HepG2 (cell line): ENCODE measurements at regions not wholly inside any gene's neighbourhood (a gene's known extent, or its start where the extent isn't known, plus 50 kb on each side); places are given as distances from the start of the nearest gene placed in this dataset.

Source experiments
- ATAC-seq: fragments of 200-7000 bp; cut with Tn5 transposase; 3 replicates; pipeline ENCODE4 v1.9.1; 2020; ENCODE audit warnings: mild to moderate bottlenecking, moderate library complexity
- BruUV-seq: library from RNA; stranded (reverse); fragments of 400-500 nt; replicated peaks from 2 replicates; lab custom pipeline; 2021; lab: Mats Ljungman, UMichigan
- CTCF ChIA-PET: fragments of 300-600 bp; formaldehyde crosslinking; extraction: SDS; loops from one replicate; lab custom pipeline; 2021; ENCODE audit warnings: low total read pairs, inconsistent platforms, low intra/inter-chr PET ratio; lab: Yijun Ruan, JAX
- POLR2A ChIA-PET: fragments of 350-600 bp; sonication (Branson Sonifier 250); formaldehyde crosslinking; loops from one replicate; lab custom pipeline; 2020; ENCODE audit warnings: antibody characterized with exemption, inconsistent platforms; lab: Yijun Ruan, JAX
- DNase-seq: peaks from one replicate; pipeline ENCODE4 v3.0.0-alpha.2; 2015; ENCODE audit warnings: low spot score
- FAIRE-seq: peaks from 3 replicates; lab custom pipeline; 2011; peaks lifted over from hg19 to GRCh38; lab: Jason Lieb, UNC
- H2AFZ ChIP-seq: one replicate; pipeline ENCODE4 v1.6.1; 2011; ENCODE audit warnings: low read length, inconsistent platforms
- H3K27ac ChIP-seq: fragments of 300-600 bp; 3 replicates; pipeline ENCODE4 v1.8.0; 2011; ENCODE audit warnings: mixed run types, mild to moderate bottlenecking, mixed read lengths, low read length, inconsistent platforms; ENCODE audit not compliant: insufficient read depth; ENCODE audit errors: extremely low read length
- H3K27me3 ChIP-seq, 2 experiments: fragments of 200-600 bp in 1 of 2; 2 replicates in 1 of 2; 3 replicates in 1 of 2; pipeline versions ENCODE4 v1.6.0 to v1.8.0; 2011; ENCODE audit warnings: low read length in 2 of 2, mild to moderate bottlenecking in 2 of 2, moderate library complexity in 2 of 2, inconsistent platforms in 1 of 2; ENCODE audit not compliant: insufficient read depth in 2 of 2, control insufficient read depth in 1 of 2
- H3K36me3 ChIP-seq, 2 experiments: fragments of 200-600 bp in 1 of 2; replicated peaks in 1 of 2; 2 replicates in 1 of 2; 3 replicates in 1 of 2; pipeline versions ENCODE4 v1.5.1 to v1.8.0; 2011; ENCODE audit warnings: low read length in 2 of 2, inconsistent platforms in 1 of 2; ENCODE audit not compliant: insufficient read depth in 2 of 2, control insufficient read depth in 1 of 2
- H3K4me1 ChIP-seq: 2 replicates; pipeline ENCODE4 v1.5.1; 2012; ENCODE audit warnings: low read length, inconsistent platforms; ENCODE audit not compliant: insufficient read depth
- H3K4me2 ChIP-seq: 2 replicates; pipeline ENCODE4 v1.6.0; 2011; ENCODE audit warnings: low read depth, low read length, inconsistent platforms
- H3K4me3 ChIP-seq, 3 experiments: fragments of 200-600 bp in 1 of 3; sonication (generic), shearing (Covaris generic) in 1 of 3; replicated peaks in 1 of 3; 2 replicates each; pipeline ENCODE4 v1.5.1; 2011 to 2016; ENCODE audit warnings: low read length in 3 of 3, inconsistent platforms in 2 of 3, low read depth in 2 of 3, mild to moderate bottlenecking in 2 of 3, control low read depth in 1 of 3, mixed read lengths in 1 of 3; ENCODE audit not compliant: insufficient read depth in 1 of 3
- H3K79me2 ChIP-seq: one replicate; pipeline ENCODE4 v1.6.1; 2011; ENCODE audit warnings: low read length, inconsistent platforms; ENCODE audit not compliant: insufficient read depth
- H3K9ac ChIP-seq: 2 replicates; pipeline ENCODE4 v1.6.0; 2011; ENCODE audit warnings: mild to moderate bottlenecking, low read depth, low read length, inconsistent platforms; ENCODE audit not compliant: insufficient read depth
- H3K9me3 ChIP-seq: 2 replicates; pipeline ENCODE4 v1.5.1; 2012; ENCODE audit warnings: mild to moderate bottlenecking, low read length
- H4K20me1 ChIP-seq: 2 replicates; pipeline ENCODE4 v1.6.0; 2011; ENCODE audit warnings: inconsistent platforms, mild to moderate bottlenecking, low read length, moderate library complexity; ENCODE audit not compliant: insufficient read depth
- BORCS8-MEF2B ChIP-seq: sonication (generic); formaldehyde crosslinking; IDR thresholded peaks from 2 replicates; pipeline ENCODE4 v1.8.0; 2022; ENCODE audit warnings: mild to moderate bottlenecking, missing genetic modification reagents
- FOXA3 ChIP-seq: IDR thresholded peaks from 2 replicates; pipeline ENCODE4 v1.6.1; 2016; ENCODE audit warnings: missing genetic modification reagents, missing compliant biosample characterization
- HNF4G ChIP-seq, 2 experiments: sonication (generic) in 1 of 2; formaldehyde crosslinking in 1 of 2; IDR thresholded peaks; 2 replicates each; pipeline versions ENCODE4 v1.4.0 to v1.6.1; 2011 to 2020; ENCODE audit warnings: borderline replicate concordance in 2 of 2, low read depth in 2 of 2, mild to moderate bottlenecking in 2 of 2, low read length in 1 of 2, missing genetic modification reagents in 1 of 2, moderate library complexity in 1 of 2
- IRX3 ChIP-seq: sonication (generic); formaldehyde crosslinking; IDR thresholded peaks from 2 replicates; pipeline ENCODE4 v1.8.1; 2023; ENCODE audit warnings: mild to moderate bottlenecking, low read depth, missing genetic modification reagents, borderline replicate concordance
- MAFK ChIP-seq, 2 experiments: IDR thresholded peaks in 1 of 2; conservative IDR thresholded peaks in 1 of 2; 2 replicates each; pipeline ENCODE4 v1.6.1; 2011; ENCODE audit warnings: improper control_type of control experiment in 2 of 2, low read length in 2 of 2
- MNT ChIP-seq: fragments of 450-650 bp; IDR thresholded peaks from 2 replicates; pipeline ENCODE4 v1.6.1; 2016
- NBN ChIP-seq: fragments of 450-650 bp; conservative IDR thresholded peaks from 2 replicates; pipeline ENCODE4 v1.6.1; 2017
- TOE1 ChIP-seq: sonication (generic); formaldehyde crosslinking; IDR thresholded peaks from 2 replicates; pipeline ENCODE4 v1.4.0; 2020; ENCODE audit warnings: mild to moderate bottlenecking, missing genetic modification reagents
- ZNF205 ChIP-seq: IDR thresholded peaks from 2 replicates; pipeline ENCODE4 v1.6.1; 2018; ENCODE audit warnings: missing biosample characterization, missing genetic modification reagents
- ZNF24 ChIP-seq: fragments of 450-650 bp; IDR thresholded peaks from 2 replicates; pipeline ENCODE4 v1.6.1; 2017; ENCODE audit warnings: antibody characterized with exemption, mild to moderate bottlenecking
- ZNF564 ChIP-seq: sonication (generic); formaldehyde crosslinking; IDR thresholded peaks from 2 replicates; pipeline ENCODE4 v1.8.1; 2023; ENCODE audit warnings: mild to moderate bottlenecking, missing genetic modification reagents
- ZNF737 ChIP-seq: sonication (generic); formaldehyde crosslinking; IDR thresholded peaks from 2 replicates; pipeline ENCODE4 v1.5.0; 2020; ENCODE audit warnings: missing genetic modification reagents, mild to moderate bottlenecking, borderline replicate concordance
- ZUFSP ChIP-seq: sonication (generic); formaldehyde crosslinking; IDR thresholded peaks from 2 replicates; pipeline ENCODE4 v1.9.0; 2021; ENCODE audit warnings: missing genetic modification reagents, mild to moderate bottlenecking, borderline replicate concordance
- WGBS: methylation state at CpG from one replicate; pipeline ENCODE4 v1.1.6; 2017; ENCODE audit warnings: low lambda C conversion rate; 5-methylcytosine and 5-hydroxymethylcytosine counted together
- in situ Hi-C: cut with HindIII; loops from 2 replicates; pipeline ENCODE4 v1.10.0; 2017; ENCODE audit warnings: low pct_unique_long_range_greater_than_20kb; ENCODE audit not compliant: extremely low pct_ligation_motif_present
- intact Hi-C: fragments of 100-400 bp; cut with micrococcal nuclease; formaldehyde crosslinking; loops from one replicate; pipeline ENCODE4 v1.10.0; 2022; ENCODE audit not compliant: unreplicated experiment

GRCh38 chr10:107889105-107889504 is 724.6 kb upstream of the SORCS1 start:
- no peak for DNase-seq
- CTCF ChIA-PET = no interaction called here
- WGBS = 2% methylated on average over 2 of the region's 2 CpGs

More at GRCh38 chr10:107889105-107889504, 724.6 kb upstream of the SORCS1 start:
- TF ChIP-seq BORCS8-MEF2B (CRISPR knock-in tag) (no peak), MAFK (conservative IDR thresholded peaks at IDR 0.05 in 1 of 2, IDR thresholded peaks at IDR 0.05 in 1 of 2; ENCODE audit: low read length in 2 of 2) (no peak), HNF4G (IDR thresholded peaks at IDR 0.05; ENCODE audit: borderline replicate concordance, low read depth, low read length) (no peak), HNF4G (CRISPR knock-in tag; IDR thresholded peaks at IDR 0.05; ENCODE audit: borderline replicate concordance, low read depth) (no peak), NBN (no peak), TOE1 (CRISPR knock-in tag) (no peak), IRX3 (CRISPR knock-in tag) (no peak), ZUFSP (CRISPR knock-in tag) (no peak), MNT (no peak), FOXA3 (no peak), ZNF205 (CRISPR knock-in tag) (no peak), ZNF737 (CRISPR knock-in tag) (no peak), ZNF24 (no peak), ZNF564 (CRISPR knock-in tag) (no peak)
- Histone ChIP-seq H3K79me2 (no peaks in the 10 kb centered on the region), H4K20me1 (no peaks in the 10 kb centered on the region), H3K36me3 (no peaks in the 10 kb centered on the region), H3K9ac (no peak overlapping the region), H3K4me3 (no peak overlapping the region), H3K27ac (no peak overlapping the region), H3K9me3 (peaks cover 93% of the 10 kb centered on the region), H2AFZ (no peak overlapping the region), H3K4me1 (no peaks in the 10 kb centered on the region), H3K27me3 (no peaks in the 10 kb centered on the region), H3K4me2 (no peak overlapping the region)
- POLR2A ChIA-PET = no interaction called here
- FAIRE-seq (no peak), ATAC-seq (no peak)
- intact Hi-C loops (no loop called here), in situ Hi-C loops (no loop called here)
- no TSS peak for BruUV-seq
